Thymus (tissue), 11 donors: ENCODE measurements at regions not wholly inside any gene's neighbourhood (a gene's known extent, or its start where the extent isn't known, plus 50 kb on each side); places are given as distances from the start of the nearest gene placed in this dataset.

ENCODE experiments used
- DNase-seq, 9 donors: peaks; one replicate each; pipeline ENCODE4 v3.0.0-alpha.2; 2013; ENCODE audit warnings: low spot score in 9 of 9, low read depth in 6 of 9, missing footprints in 1 of 9
- H3K27ac ChIP-seq, 2 donors: one replicate each; pipeline ENCODE4 v1.5.1; 2013; ENCODE audit warnings: control low read depth in 1 of 2, low read depth in 1 of 2, low read length in 1 of 2, mild to moderate bottlenecking in 1 of 2, moderate library complexity in 1 of 2
- H3K27me3 ChIP-seq, 2 donors: one replicate each; pipeline ENCODE4 v1.5.1; 2013; ENCODE audit warnings: low read length in 1 of 2; ENCODE audit not compliant: control insufficient read depth in 2 of 2, insufficient read depth in 1 of 2
- H3K36me3 ChIP-seq, 2 donors: one replicate each; pipeline ENCODE4 v1.5.1; 2013; ENCODE audit warnings: low read length in 1 of 2, mild to moderate bottlenecking in 1 of 2, moderate library complexity in 1 of 2; ENCODE audit not compliant: control insufficient read depth in 2 of 2, insufficient read depth in 2 of 2
- H3K4me1 ChIP-seq, 2 donors: one replicate each; pipeline ENCODE4 v1.5.1; 2013; ENCODE audit warnings: low read length in 2 of 2; ENCODE audit not compliant: control insufficient read depth in 2 of 2, insufficient read depth in 2 of 2
- H3K4me3 ChIP-seq, 2 donors: one replicate each; pipeline ENCODE4 v1.5.1; 2013; ENCODE audit warnings: low read length in 2 of 2, control low read depth in 1 of 2, mild to moderate bottlenecking in 1 of 2
- H3K9me3 ChIP-seq, 2 donors: one replicate each; pipeline ENCODE4 v1.5.1; 2013; ENCODE audit warnings: low read length in 1 of 2, mild to moderate bottlenecking in 1 of 2; ENCODE audit not compliant: control insufficient read depth in 2 of 2, insufficient read depth in 1 of 2
- WGBS: extraction: QIAGEN DNeasy Blood & Tissue Kit; methylation state at CpG from one replicate; pipeline ENCODE4 v1.1.7; 2013; 5-methylcytosine and 5-hydroxymethylcytosine counted together
- donor health status: healthy.

DNA sequence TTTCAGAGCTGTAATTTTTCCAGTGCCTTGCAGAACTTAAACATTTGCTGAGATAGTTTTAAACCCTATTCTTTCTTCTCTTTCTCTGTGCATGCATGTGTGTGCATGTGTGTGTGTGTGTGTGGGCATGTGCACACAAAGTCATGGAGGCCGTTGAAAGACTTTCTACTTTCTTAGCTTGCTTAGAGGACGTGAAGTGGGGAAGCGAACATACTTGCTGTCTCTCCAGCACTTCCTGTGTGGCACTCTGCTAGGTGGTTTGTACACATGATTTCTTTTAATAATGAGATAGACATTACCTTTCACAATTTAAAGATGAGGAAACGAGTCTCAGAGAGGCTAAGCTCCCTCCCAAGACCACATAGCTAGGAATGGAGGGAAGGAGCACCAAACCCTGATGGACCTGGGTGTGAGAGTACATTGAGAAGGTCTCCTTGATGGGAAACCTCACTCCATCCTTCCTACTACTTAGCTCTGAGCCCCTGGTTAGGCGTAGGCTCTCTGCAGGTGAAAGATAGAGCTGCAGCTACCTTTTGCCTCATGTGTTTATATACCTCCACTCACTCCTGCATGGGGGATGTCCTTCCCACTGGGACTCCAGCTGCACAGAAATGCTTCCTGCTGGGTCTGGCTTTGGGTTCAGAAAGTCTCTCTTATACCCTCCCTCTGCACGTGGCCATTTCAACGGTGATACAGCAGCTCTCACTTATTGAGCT lies 101.9 kb upstream of the USP24 start:
- Histone ChIP-seq H3K4me3 (no peak overlapping the region), H3K27me3 (no peaks in the 10 kb centered on the region), H3K9me3 (peaks cover 0 to 4% of the 10 kb centered on the region in 2 donors), H3K36me3 (no peaks in the 10 kb centered on the region), H3K27ac (peak overlapping the region; percentile 31 to 81), H3K4me1 (peaks cover 14 to 26% of the 10 kb centered on the region in 2 donors)
- DNase-seq, result peak in 1 of 9 donors; percentile 60
- WGBS, result 68% methylated on average over 7 of the region's 7 CpGs

DNA sequence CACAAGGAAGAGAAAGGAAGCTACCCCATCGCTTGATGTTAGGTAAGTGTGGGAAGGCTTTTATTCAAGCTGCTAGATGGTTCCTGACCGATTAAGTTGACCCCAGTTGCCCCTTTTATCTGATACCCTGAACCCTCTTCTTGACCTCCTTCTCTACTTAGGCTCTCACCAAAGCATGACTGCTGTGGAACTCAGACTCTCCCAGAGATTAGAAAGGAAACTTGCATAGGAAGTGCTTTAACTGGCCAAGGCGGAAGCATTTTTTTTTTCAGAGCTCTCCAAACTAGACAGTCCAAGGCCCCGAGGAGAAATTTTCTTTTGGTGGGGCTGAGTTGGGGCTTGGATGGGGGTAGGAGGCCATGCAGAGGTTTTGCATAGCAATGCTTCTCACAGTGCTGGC lies 101.3 kb upstream of the USP24 start:
- Histone ChIP-seq H3K4me1 (peaks cover 14 to 24% of the 10 kb centered on the region in 2 donors), H3K27me3 (no peaks in the 10 kb centered on the region), H3K4me3 (no peak overlapping the region), H3K9me3 (peaks cover 0 to 4% of the 10 kb centered on the region in 2 donors), H3K36me3 (no peaks in the 10 kb centered on the region), H3K27ac (peak overlapping the region in 1 of 2 donors; percentile 81)
- WGBS, result 65% methylated on average over 4 of the region's 4 CpGs
- no peak for DNase-seq

DNA sequence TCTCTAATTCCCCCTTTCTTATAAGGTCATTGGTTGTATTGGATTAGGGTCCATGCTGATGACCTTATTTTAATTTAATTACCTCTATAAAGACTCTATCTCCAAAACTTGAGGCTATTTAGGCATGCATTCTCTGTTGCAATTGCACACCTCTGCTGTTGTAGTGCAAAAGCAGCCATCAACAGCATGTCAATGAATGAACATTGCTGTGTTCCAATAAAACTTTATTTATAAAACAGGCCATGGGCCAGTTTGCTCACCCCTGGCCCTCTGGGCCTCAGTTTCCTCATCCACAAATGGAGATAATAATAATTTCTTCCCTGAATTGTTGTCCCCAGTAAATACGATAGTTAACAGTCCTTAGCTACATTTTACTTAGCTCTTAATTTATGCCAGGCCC lies 100.4 kb upstream of the USP24 start:
- no peak for DNase-seq
- Histone ChIP-seq H3K4me1 (peaks cover 14 to 32% of the 10 kb centered on the region in 2 donors), H3K27me3 (no peaks in the 10 kb centered on the region), H3K36me3 (no peaks in the 10 kb centered on the region), H3K9me3 (peaks cover 0 to 4% of the 10 kb centered on the region in 2 donors), H3K27ac (no peak overlapping the region), H3K4me3 (no peak overlapping the region)
- WGBS, result 95% methylated on average over 1 of the region's 1 CpG

DNA sequence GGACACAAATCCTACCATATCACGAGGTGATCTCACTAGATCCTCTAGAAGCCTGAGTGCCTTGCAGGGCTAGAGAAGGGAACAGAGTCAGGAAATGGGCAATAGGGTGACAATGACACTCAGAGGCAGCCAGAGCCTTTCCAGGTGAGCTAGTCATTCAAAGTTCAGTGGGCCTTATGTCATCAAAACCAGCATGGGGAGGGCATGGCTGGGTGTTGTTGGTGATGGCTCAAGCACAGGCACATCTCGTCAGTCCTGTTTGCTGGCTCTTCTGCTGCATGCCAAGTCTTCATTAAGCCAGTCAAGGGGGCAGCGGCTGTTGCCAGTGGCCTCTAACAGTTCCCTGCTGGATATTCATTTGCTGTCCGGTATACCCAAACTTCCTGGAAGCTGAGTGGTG lies 99.6 kb upstream of the USP24 start:
- no peak for DNase-seq
- H3K27me3 ChIP-seq, result no peaks in the 10 kb centered on the region
- 85% methylated on average over 4 of the region's 4 CpGs for WGBS
- H3K4me3 ChIP-seq, result no peak overlapping the region
- H3K36me3 ChIP-seq, result no peaks in the 10 kb centered on the region
- peaks cover 0 to 4% of the 10 kb centered on the region in 2 donors for H3K9me3 ChIP-seq
- H3K4me1 ChIP-seq, result peaks cover 14 to 40% of the 10 kb centered on the region in 2 donors
- H3K27ac ChIP-seq, result no peak overlapping the region

DNA sequence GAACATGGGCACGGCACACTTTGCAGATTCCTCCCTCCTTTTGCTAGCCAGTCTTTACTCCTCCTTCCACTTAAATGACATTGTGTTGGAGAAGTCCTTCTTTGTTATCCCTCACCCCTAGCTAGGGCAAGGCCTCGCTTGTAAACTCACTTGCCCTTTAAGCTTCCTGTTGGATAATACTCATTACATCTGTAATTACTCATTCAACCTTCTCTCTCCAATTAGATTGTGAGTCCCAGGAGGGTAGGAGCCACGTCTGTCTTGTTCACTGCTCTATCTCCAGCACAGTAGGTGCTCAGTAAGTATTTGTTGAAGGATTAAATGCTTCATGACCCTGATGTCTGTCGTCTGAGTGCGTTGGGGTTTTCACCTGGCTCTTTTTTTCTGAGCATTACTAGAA lies 98.7 kb upstream of the USP24 start:
- Histone ChIP-seq H3K4me3 (no peak overlapping the region), H3K36me3 (no peaks in the 10 kb centered on the region), H3K27me3 (no peaks in the 10 kb centered on the region), H3K27ac (no peak overlapping the region), H3K4me1 (peaks cover 14 to 39% of the 10 kb centered on the region in 2 donors), H3K9me3 (peaks cover 0 to 2% of the 10 kb centered on the region in 2 donors)
- DNase-seq, result no peak
- 91% methylated on average over 5 of the region's 5 CpGs for WGBS

DNA sequence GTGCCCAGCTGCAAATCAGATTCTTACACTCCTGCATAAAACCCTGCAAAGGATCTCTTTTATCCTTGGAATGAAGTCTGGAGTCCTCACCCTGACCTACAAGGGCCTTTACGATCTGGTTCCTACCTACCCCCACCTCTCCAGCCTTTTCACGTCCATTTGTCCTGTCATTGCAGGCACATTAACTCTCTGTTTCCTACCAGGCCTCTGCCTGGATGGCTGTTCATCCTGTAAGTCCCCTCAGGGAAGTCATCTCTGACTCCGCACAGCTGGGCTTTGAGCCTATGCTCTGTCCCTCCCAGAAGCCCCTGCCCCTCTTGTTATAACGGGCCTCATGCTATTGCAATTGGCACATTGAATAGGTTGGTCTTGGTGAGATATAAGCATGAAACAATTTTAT lies 96.8 kb upstream of the USP24 start:
- H3K4me1 ChIP-seq, result peaks cover 6 to 30% of the 10 kb centered on the region in 2 donors
- no peak overlapping the region for H3K4me3 ChIP-seq
- H3K27me3 ChIP-seq, result no peaks in the 10 kb centered on the region
- WGBS, result 97% methylated on average over 4 of the region's 4 CpGs
- no peaks in the 10 kb centered on the region for H3K36me3 ChIP-seq
- peaks cover 0 to 2% of the 10 kb centered on the region in 2 donors for H3K9me3 ChIP-seq
- no peak for DNase-seq
- no peak overlapping the region for H3K27ac ChIP-seq

DNA sequence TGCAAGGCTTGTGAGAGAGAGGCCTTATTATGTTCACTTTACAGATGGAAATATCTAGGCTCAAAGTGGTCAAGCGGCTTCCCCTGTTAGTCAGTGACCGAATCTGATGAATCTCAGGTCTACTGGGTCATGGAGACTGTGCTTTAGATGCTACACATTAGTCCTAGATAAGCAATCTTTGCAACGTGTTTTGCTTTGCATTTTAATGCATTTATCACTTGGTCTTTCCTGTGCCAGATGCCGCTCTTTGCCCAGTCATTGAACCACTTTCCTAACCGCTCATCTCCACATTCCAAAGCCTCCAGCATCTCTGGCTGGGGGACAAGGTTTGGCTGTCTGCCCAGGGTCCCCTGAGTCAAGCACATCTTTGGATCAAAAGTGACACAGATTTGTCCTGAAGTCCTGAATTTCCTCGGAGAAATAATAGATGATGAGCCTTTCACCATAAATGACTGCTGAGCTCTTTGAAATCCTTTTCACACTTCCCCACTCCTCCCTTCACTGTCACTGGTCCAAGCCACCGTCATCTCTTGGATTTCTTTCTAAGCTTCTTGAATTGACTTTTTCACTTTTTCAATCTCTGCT lies 96.0 kb upstream of the USP24 start:
- Histone ChIP-seq H3K27ac (peak overlapping the region in 1 of 2 donors; percentile 81), H3K27me3 (no peaks in the 10 kb centered on the region), H3K36me3 (no peaks in the 10 kb centered on the region), H3K9me3 (peaks cover 0 to under 1% of the 10 kb centered on the region in 2 donors), H3K4me3 (no peak overlapping the region), H3K4me1 (peaks cover 0 to 22% of the 10 kb centered on the region in 2 donors)
- no peak for DNase-seq
- 83% methylated on average over 7 of the region's 7 CpGs for WGBS

DNA sequence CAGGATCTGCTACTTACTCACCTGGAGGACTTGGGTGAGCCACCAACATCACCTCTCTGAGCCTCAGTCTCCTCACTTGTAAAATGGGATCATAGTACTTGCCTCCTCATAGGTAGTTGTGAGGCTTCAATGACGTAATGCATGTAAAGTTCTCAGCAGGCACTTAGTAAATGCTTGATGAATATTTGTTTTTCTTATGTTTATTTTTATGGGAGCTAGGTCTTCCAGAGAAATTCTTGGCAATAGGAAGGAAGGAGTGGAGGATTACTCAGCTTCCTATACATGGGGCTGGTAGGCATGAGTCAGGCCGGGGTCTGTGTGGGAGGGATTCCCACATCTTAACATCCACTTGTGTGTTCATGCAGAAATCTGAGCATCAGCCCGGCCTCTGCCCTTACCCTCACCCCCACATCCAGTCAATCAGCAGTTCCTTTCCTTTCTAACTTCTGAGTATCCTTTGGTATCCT lies 95.4 kb upstream of the USP24 start:
- DNase-seq, result no peak
- peaks cover 2 to 26% of the 10 kb centered on the region in 2 donors for H3K4me1 ChIP-seq
- no peak overlapping the region for H3K4me3 ChIP-seq
- no peaks in the 10 kb centered on the region for H3K9me3 ChIP-seq
- H3K36me3 ChIP-seq, result no peaks in the 10 kb centered on the region
- H3K27ac ChIP-seq, result peak overlapping the region in 1 of 2 donors; percentile 81
- WGBS, result 90% methylated on average over 3 of the region's 3 CpGs
- no peaks in the 10 kb centered on the region for H3K27me3 ChIP-seq

DNA sequence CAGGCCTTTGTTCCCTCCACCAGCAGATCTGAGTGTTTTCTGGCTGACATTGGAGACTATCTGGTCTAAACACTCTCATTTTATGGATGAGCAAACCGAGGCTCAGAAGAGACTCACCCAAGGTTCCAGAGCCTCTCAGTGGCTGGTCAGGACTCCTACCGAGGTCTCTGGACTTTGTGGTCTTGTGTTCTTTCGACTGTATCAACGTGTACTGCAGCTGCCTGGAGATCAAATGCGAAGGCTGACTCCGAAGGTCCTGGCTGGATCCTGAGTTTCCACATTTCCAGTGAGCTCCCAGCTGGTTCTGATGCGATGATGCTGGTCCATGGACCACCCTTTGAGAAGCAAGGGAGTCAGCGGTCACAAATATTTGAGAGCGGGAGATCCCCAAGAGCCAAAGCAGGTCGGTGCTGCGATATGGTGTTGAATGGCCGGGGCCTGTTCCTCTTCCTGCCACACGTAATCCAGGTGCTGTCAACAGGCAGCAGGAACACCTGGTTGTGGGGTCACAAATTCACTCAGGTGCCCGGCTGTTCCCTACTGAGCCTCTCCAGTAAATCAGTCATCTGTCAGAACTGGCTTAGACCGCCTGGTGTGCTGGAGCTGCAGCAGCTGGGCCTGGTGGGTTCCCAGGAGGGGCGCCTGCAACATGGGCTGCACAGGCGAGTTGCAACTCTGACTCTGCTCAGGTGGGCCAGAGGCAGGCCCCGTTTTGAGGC lies 94.8 kb upstream of the USP24 start:
- peak overlapping the region in 1 of 2 donors; percentile 19 for H3K4me3 ChIP-seq
- WGBS, result 84% methylated on average over 18 of the region's 18 CpGs
- H3K4me1 ChIP-seq, result peaks cover 5 to 32% of the 10 kb centered on the region in 2 donors
- peak in 6 of 9 donors; percentile 37 to 77 (median 58) for DNase-seq
- H3K27ac ChIP-seq, result peak overlapping the region in 1 of 2 donors; percentile 81
- no peaks in the 10 kb centered on the region for H3K36me3 ChIP-seq
- H3K9me3 ChIP-seq, result no peaks in the 10 kb centered on the region
- no peaks in the 10 kb centered on the region for H3K27me3 ChIP-seq
